Type B pancreatic cell (in vitro differentiated cells): ENCODE measurements at regions not wholly inside any gene's neighbourhood (a gene's known extent, or its start where the extent isn't known, plus 50 kb on each side); places are given as distances from the start of the nearest gene placed in this dataset.

Experiments used
- DNase-seq: peaks from one replicate; pipeline ENCODE4 v3.0.0; 2021; ENCODE audit warnings: mixed read lengths; ENCODE audit not compliant: unreplicated experiment; ENCODE audit errors: extremely low spot score
- H3K27ac Mint-ChIP-seq: 2 replicates; pipeline ENCODE4 v1.8.0; 2021; ENCODE audit warnings: mild to moderate bottlenecking, mixed read lengths
- H3K27me3 Mint-ChIP-seq: 2 replicates; pipeline ENCODE4 v1.8.0; 2021; ENCODE audit warnings: mixed read lengths
- H3K36me3 Mint-ChIP-seq: 2 replicates; pipeline ENCODE4 v1.8.0; 2021; ENCODE audit warnings: mixed read lengths
- H3K4me1 Mint-ChIP-seq: one replicate; pipeline ENCODE4 v1.8.0; 2021; ENCODE audit warnings: mixed read lengths; ENCODE audit not compliant: unreplicated experiment
- H3K4me3 Mint-ChIP-seq: 2 replicates; pipeline ENCODE4 v1.8.0; 2021; ENCODE audit warnings: mild to moderate bottlenecking, mixed read lengths
- H3K9me3 Mint-ChIP-seq: 2 replicates; pipeline ENCODE4 v1.8.0; 2021; ENCODE audit warnings: mixed read lengths
- TF ChIP-seq, protein P1 (sequence below): fragments of 200-600 bp; sonication (generic); conservative IDR thresholded peaks from 2 replicates; pipeline ENCODE4 v1.5.0; 2021; ENCODE audit warnings: antibody characterized with exemption, mild to moderate bottlenecking

DNA sequence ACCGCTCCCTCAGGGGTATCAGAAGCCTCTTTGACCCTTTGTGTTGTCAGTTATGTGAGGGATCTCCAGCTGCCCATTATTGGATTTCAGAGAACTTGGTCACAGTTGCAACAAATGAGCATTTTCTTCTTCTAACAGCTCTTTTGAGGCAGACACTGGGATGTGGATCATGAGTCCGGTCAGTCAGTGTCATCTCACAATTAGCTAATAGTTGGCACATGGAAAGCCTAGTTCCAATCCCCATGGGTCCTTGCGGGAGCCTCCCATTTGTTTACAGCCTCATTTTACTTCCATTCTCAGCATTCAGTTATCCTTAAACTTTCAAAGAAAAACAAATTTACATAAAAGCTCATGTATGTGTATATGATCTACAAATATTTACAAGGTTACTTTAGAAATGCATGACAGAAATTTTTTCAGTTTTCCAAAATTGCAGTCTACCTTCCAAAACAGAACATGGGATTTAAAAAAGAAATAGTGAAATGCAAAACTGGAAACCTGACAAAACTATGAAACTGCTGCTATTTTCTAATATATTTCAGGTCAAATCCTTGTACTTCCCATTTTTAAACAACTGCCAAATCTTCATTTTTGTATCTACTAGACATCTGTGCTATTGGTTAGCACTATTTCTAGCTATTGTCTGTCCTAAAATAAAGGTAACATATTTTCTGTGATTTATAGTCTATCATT is 547.1 kb upstream of the ZEB2 start:
- no peak overlapping the region for H3K27ac Mint-ChIP-seq
- TF ChIP-seq, protein P1, sequence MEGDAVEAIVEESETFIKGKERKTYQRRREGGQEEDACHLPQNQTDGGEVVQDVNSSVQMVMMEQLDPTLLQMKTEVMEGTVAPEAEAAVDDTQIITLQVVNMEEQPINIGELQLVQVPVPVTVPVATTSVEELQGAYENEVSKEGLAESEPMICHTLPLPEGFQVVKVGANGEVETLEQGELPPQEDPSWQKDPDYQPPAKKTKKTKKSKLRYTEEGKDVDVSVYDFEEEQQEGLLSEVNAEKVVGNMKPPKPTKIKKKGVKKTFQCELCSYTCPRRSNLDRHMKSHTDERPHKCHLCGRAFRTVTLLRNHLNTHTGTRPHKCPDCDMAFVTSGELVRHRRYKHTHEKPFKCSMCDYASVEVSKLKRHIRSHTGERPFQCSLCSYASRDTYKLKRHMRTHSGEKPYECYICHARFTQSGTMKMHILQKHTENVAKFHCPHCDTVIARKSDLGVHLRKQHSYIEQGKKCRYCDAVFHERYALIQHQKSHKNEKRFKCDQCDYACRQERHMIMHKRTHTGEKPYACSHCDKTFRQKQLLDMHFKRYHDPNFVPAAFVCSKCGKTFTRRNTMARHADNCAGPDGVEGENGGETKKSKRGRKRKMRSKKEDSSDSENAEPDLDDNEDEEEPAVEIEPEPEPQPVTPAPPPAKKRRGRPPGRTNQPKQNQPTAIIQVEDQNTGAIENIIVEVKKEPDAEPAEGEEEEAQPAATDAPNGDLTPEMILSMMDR = no peak
- peaks cover 4% of the 10 kb centered on the region for H3K36me3 Mint-ChIP-seq
- H3K4me3 Mint-ChIP-seq = no peak overlapping the region
- H3K27me3 Mint-ChIP-seq = peaks cover 8% of the 10 kb centered on the region
- DNase-seq = no peak
- H3K9me3 Mint-ChIP-seq = peaks cover 13% of the 10 kb centered on the region
- H3K4me1 Mint-ChIP-seq = peaks cover 14% of the 10 kb centered on the region

DNA sequence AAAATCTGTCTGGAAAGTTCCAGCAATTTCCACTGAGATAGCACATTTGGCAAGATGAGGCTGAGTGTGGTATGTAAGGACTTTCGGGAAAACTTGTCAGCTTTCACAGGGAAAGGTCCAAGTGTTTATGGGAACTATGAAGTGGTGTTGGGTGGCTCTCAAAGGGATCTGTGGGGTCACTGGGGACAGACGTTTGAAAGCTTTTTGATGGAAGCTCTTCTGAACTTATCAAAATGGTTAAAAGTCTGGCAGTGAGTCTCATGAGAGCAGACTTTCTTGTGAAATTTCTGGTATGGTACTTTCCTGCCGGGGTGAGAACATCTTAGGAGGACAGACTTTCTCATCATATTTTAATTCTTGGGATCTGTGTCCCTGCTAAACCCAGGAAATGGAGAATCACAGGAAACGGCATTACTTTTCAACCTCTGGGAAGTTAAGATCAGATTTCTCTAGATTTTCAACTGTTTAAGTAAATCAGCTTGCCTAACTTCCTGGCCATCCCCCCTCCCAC is 546.3 kb upstream of the ZEB2 start:
- Mint-ChIP-seq H3K27ac (no peak overlapping the region), H3K4me3 (no peak overlapping the region), H3K36me3 (peaks cover 3% of the 10 kb centered on the region), H3K9me3 (peaks cover 13% of the 10 kb centered on the region), H3K27me3 (peaks cover 10% of the 10 kb centered on the region), H3K4me1 (peaks cover 14% of the 10 kb centered on the region)
- TF ChIP-seq, protein P1 = no peak
- DNase-seq = no peak

DNA sequence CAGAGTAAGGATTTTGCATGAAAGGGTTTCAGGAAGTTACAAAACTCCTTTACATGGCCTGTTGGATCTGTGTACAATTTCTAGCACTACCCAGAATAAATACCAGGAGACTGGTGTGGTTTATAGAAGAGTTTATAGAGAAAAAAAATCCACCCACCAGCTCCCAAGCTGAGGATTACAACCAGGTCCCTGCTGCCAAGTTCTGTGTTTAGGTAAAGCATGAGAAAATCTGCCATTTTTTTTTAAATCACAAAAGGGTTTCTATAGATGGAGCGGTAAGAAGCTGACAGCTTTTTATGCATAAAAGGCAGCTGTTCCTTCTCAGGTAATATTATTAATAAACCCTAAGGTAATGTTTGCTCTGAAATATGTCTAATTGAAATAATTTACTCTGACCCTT is 545.4 kb upstream of the ZEB2 start:
- TF ChIP-seq, protein P1 = no peak
- Mint-ChIP-seq H3K27ac (no peak overlapping the region), H3K4me1 (peaks cover 14% of the 10 kb centered on the region), H3K36me3 (peaks cover 3% of the 10 kb centered on the region), H3K27me3 (peaks cover 10% of the 10 kb centered on the region), H3K9me3 (peaks cover 10% of the 10 kb centered on the region), H3K4me3 (no peak overlapping the region)
- DNase-seq = no peak

DNA sequence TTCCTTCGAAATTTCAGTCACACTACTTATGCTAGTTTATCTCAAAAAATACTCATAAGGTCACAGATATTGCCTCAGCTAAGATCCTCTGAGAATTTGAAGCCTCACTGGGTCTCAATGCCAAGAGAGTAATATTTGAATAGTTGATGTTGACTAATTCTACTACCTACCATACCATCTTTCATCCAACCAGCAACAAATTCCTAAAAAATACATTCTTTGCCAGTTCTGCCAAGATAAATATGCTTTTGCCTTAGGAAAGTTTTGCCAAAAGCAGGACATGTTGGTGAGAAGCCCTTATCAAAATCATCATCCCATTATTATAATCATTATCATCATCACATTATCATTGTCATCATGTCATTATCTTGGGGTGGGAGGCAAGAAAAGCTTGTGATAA is 544.6 kb upstream of the ZEB2 start:
- H3K27ac Mint-ChIP-seq = no peak overlapping the region

DNA sequence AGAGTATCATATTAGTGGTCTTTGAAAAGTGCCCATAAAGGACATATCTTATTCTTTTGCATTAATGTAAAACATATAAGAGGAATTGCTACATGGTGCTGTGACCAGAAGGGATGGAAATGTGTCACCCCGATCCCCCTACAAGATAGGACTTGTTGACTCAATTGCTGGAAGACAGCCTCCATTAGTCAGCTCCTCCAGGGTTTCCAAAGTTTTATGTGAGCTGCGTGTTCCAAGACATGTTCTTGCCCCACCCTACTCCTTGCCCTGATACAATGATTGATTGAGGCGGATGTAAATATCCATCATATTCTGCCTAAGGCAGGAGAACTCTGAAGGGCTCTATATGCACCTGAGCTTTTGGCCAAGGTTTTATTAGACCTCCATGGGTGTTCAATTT is 541.0 kb upstream of the ZEB2 start:
- DNase-seq = no peak
- Mint-ChIP-seq H3K9me3 (peaks cover 4% of the 10 kb centered on the region), H3K27me3 (peaks cover 2% of the 10 kb centered on the region), H3K4me3 (no peak overlapping the region), H3K4me1 (no peaks in the 10 kb centered on the region), H3K27ac (no peak overlapping the region), H3K36me3 (no peaks in the 10 kb centered on the region)
- TF ChIP-seq, protein P1 = no peak

More for the DNA sequence above, 544.6 kb upstream of the ZEB2 start:
- peaks cover 10% of the 10 kb centered on the region for H3K27me3 Mint-ChIP-seq
- TF ChIP-seq, protein P1 = no peak
- H3K36me3 Mint-ChIP-seq = peaks cover 3% of the 10 kb centered on the region
- peaks cover 4% of the 10 kb centered on the region for H3K9me3 Mint-ChIP-seq
- peaks cover 14% of the 10 kb centered on the region for H3K4me1 Mint-ChIP-seq
- DNase-seq = no peak
- no peak overlapping the region for H3K4me3 Mint-ChIP-seq
